Testis (tissue), 2 donors: ENCODE measurements at regions not wholly inside any gene's neighbourhood (a gene's known extent, or its start where the extent isn't known, plus 50 kb on each side); places are given as distances from the start of the nearest gene placed in this dataset.

Experiments used
- POLR2A ChIP-seq: fragments of 450-650 bp; IDR thresholded peaks from one replicate; pipeline ENCODE4 v1.6.1; 2017; ENCODE audit warnings: antibody characterized with exemption, mild to moderate bottlenecking, moderate library complexity
- TF ChIP-seq, protein P1 (sequence below), 3 experiments: fragments of 450-650 bp in 2 of 3; fragments of 200-600 bp in 1 of 3; sonication (generic) in 1 of 3; IDR thresholded peaks; one replicate each; pipeline ENCODE4 v1.5.1; 2016 to 2019; ENCODE audit warnings: antibody characterized with exemption in 3 of 3, mild to moderate bottlenecking in 2 of 3, moderate library complexity in 1 of 3

- TF ChIP-seq, protein P1, sequence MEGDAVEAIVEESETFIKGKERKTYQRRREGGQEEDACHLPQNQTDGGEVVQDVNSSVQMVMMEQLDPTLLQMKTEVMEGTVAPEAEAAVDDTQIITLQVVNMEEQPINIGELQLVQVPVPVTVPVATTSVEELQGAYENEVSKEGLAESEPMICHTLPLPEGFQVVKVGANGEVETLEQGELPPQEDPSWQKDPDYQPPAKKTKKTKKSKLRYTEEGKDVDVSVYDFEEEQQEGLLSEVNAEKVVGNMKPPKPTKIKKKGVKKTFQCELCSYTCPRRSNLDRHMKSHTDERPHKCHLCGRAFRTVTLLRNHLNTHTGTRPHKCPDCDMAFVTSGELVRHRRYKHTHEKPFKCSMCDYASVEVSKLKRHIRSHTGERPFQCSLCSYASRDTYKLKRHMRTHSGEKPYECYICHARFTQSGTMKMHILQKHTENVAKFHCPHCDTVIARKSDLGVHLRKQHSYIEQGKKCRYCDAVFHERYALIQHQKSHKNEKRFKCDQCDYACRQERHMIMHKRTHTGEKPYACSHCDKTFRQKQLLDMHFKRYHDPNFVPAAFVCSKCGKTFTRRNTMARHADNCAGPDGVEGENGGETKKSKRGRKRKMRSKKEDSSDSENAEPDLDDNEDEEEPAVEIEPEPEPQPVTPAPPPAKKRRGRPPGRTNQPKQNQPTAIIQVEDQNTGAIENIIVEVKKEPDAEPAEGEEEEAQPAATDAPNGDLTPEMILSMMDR (IDR thresholded peaks at IDR 0.05): no peak
- TF ChIP-seq POLR2A: no peak
Measured at GRCh38 chrX:39144323-39144722, 343.1 kb downstream of the MID1IP1 start.
